ENCODE measurements at regions not wholly inside any gene's neighbourhood (a gene's known extent, or its start where the extent isn't known, plus 50 kb on each side); places are given as distances from the start of the nearest gene placed in this dataset.
A peak's percentile ranks its signal among the peaks of the same experiment; 100 is the strongest.

DNA sequence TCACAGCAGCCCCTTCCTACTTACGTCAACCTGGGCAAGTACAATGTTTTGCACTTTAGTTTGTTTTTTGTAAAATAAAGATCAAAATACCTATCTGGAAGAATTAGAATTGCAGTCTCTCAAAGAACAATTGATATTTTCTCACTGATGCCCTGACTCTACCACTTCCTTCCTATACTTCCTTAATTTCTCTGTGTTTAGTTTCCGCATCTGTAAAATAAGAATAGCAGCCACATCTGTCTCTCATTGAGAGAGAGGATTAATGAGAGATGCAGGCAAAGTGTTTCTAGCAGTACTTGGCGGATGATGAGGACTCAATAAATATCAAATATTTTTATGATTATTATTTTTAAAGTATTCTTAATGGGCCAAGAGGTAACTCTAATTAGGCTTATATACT is 122.6 kb upstream of the PIEZO2 start:
- Histone ChIP-seq H3K4me1 (no peaks in the 10 kb centered on the region), H3K4me3 (no peak overlapping the region), H3K27ac (no peak overlapping the region), H3K9me3 (no peaks in the 10 kb centered on the region), H3K27me3 (no peaks in the 10 kb centered on the region), H3K36me3 (no peaks in the 10 kb centered on the region)
- intact Hi-C loops (cut with DNase I) = no loop called here
- DNase-seq (ENCODE audit: low spot score in 2 of 2) = no peak
- TF ChIP-seq, protein P1, sequence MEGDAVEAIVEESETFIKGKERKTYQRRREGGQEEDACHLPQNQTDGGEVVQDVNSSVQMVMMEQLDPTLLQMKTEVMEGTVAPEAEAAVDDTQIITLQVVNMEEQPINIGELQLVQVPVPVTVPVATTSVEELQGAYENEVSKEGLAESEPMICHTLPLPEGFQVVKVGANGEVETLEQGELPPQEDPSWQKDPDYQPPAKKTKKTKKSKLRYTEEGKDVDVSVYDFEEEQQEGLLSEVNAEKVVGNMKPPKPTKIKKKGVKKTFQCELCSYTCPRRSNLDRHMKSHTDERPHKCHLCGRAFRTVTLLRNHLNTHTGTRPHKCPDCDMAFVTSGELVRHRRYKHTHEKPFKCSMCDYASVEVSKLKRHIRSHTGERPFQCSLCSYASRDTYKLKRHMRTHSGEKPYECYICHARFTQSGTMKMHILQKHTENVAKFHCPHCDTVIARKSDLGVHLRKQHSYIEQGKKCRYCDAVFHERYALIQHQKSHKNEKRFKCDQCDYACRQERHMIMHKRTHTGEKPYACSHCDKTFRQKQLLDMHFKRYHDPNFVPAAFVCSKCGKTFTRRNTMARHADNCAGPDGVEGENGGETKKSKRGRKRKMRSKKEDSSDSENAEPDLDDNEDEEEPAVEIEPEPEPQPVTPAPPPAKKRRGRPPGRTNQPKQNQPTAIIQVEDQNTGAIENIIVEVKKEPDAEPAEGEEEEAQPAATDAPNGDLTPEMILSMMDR (IDR thresholded peaks at IDR 0.05) = no peak

DNA sequence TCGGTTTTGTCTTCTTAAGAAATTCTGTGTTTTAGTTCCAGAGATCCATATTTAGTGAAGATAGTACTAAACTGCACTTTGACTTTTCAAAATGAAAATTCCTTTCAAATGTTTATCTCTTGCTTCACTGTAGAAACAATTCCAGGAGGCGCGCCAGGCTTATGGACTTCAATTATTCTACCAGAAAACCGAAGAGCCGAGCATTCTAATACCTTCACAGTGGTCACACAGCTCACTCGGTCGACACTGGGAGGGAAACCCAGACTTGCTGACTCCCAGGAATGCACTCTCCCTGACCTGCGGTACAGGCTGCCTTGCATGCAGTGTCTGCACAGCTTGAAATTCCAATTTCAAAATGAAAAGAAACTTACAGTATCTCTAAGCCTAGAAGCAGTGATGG is 119.9 kb upstream of the PIEZO2 start:
- TF ChIP-seq, protein P1 (IDR thresholded peaks at IDR 0.05) = no peak
- Histone ChIP-seq H3K27me3 (no peaks in the 10 kb centered on the region), H3K27ac (no peak overlapping the region), H3K4me3 (peak overlapping the region; percentile 6 to 50), H3K36me3 (no peaks in the 10 kb centered on the region), H3K4me1 (no peaks in the 10 kb centered on the region), H3K9me3 (no peaks in the 10 kb centered on the region)
- no peak for DNase-seq (ENCODE audit: low spot score in 2 of 2)
- intact Hi-C loops (cut with DNase I) = no loop called here

- Histone ChIP-seq H3K4me3 (peak overlapping the region; percentile 6 to 50), H3K27me3 (no peaks in the 10 kb centered on the region), H3K4me1 (no peaks in the 10 kb centered on the region), H3K27ac (no peak overlapping the region), H3K36me3 (no peaks in the 10 kb centered on the region), H3K9me3 (peaks cover 3 to 4% of the 10 kb centered on the region in 2 donors)
- no peak for DNase-seq (ENCODE audit: low spot score in 2 of 2)
- intact Hi-C loops (cut with DNase I) = no loop called here
- TF ChIP-seq, protein P1 (IDR thresholded peaks at IDR 0.05) = no peak
Observed at GRCh38 chr18:11268741-11269233, 119.4 kb upstream of the PIEZO2 start.

- H3K27ac ChIP-seq = no peak overlapping the region
- H3K4me3 ChIP-seq = peak overlapping the region in 1 of 2 donors; percentile 50
- intact Hi-C loops (cut with DNase I) = no loop called here
- DNase-seq (ENCODE audit: low spot score in 2 of 2) = no peak
- TF ChIP-seq, protein P1 (IDR thresholded peaks at IDR 0.05) = no peak
- no peaks in the 10 kb centered on the region for H3K36me3 ChIP-seq
- H3K4me1 ChIP-seq = no peaks in the 10 kb centered on the region
- H3K27me3 ChIP-seq = no peaks in the 10 kb centered on the region
- H3K9me3 ChIP-seq = peaks cover 3 to 6% of the 10 kb centered on the region in 2 donors
Observed at GRCh38 chr18:11268153-11268552, 118.8 kb upstream of the PIEZO2 start.

- Histone ChIP-seq H3K27ac (no peak overlapping the region), H3K36me3 (no peaks in the 10 kb centered on the region), H3K4me3 (no peak overlapping the region), H3K4me1 (no peaks in the 10 kb centered on the region), H3K27me3 (no peaks in the 10 kb centered on the region), H3K9me3 (peaks cover 3 to 6% of the 10 kb centered on the region in 2 donors)
- TF ChIP-seq, protein P1 (IDR thresholded peaks at IDR 0.05) = no peak
- DNase-seq (ENCODE audit: low spot score in 2 of 2) = no peak
- intact Hi-C loops (cut with DNase I) = no loop called here
Observed at GRCh38 chr18:11266781-11267480, 117.6 kb upstream of the PIEZO2 start.
